HG03520 (cell line): ENCODE measurements at regions not wholly inside any gene's neighbourhood (a gene's known extent, or its start where the extent isn't known, plus 50 kb on each side); places are given as distances from the start of the nearest gene placed in this dataset.
"Not testable (repeated sequence)": the region's sequence is repeated elsewhere in the genome, so short reads cannot be mapped to it uniquely, and the experiment has no call there.

Experiments used
- ATAC-seq: cut with Tn5 transposase; IDR thresholded peaks from one replicate; pipeline ENCODE4 v1.9.1; 2021; ENCODE audit warnings: mild to moderate bottlenecking, moderate library complexity; ENCODE audit not compliant: unreplicated experiment

DNA sequence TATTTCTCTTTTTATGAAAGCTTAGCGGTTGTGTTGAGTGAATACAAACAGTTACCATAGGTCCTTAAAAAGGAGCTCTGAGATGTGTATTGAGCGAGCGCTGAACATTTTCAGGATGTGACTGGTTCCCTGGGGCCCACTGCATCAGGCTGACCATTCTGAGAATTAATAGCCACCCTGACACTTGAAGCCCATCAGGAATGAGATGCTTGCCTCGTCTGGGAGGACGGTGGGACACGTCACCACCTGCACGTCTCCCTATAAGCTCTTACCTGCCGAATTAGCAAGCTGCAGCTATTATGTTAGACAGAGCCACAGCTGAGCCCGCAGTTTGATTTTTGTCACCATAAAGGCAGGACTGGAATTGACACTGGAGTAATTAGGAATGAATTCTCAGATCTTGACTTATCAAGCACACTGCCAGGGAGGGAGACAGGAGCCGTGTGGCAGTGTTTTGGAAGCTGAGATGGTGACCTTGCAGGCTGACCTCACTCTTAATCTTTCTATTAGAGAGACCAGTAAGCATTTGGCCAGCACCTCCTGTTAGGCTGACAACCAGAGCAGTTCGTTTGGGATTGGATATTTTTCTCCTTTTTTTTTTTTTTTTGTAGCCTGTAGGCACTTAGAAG, 373.1 kb upstream of the WWC1 start:
- no peak for ATAC-seq

GRCh38 chr5:167918813-167919483, 372.5 kb upstream of the WWC1 start:
- ATAC-seq, result no peak

- no peak for ATAC-seq
These were observed 370.9 kb upstream of the WWC1 start for GRCh38 chr5:167920589-167920988.

DNA sequence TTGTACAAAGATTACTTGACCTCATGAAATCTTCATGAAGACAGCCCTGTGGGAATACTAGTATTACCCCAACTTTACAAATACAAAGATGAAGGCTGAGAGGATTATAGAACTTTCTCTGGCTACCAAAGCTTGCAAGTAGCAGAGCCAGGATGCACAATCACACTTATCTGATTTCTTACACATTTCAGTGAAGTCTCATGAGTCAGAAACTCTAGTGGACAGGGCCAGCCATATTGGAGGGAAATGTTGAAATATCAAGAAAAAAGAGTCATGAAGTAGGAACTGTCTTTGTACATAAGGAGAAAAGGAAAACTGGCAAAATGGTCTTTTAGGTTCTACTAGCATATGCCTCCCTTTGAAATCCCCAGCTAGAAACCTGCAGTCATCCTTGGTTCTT, 369.6 kb upstream of the WWC1 start:
- no peak for ATAC-seq

- ATAC-seq, result no peak
These were observed 368.0 kb upstream of the WWC1 start for GRCh38 chr5:167923396-167923795.

GRCh38 chr5:167929841-167930240, 361.6 kb upstream of the WWC1 start:
- no peak for ATAC-seq

- ATAC-seq, result no peak
These were observed 356.9 kb upstream of the WWC1 start for GRCh38 chr5:167934551-167934971.

DNA sequence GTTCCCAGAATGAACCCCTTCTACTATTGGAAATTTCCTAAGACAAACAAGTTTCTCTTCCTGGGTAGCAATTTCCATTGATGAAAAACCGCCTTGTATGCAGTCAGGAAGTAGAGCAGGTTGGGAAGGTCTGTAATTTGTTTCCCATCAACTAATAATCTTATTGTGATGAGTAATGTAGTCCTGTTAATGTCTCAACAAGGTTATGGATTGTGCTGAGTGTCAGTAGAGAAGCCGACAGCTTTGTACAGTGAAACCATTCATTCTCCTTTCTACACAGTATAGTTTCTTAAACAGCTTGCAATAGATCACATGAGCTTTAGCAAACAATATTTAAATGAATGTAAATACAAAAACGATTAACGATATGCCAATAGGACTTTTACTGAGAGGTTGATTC, 355.4 kb upstream of the WWC1 start:
- no peak for ATAC-seq

DNA sequence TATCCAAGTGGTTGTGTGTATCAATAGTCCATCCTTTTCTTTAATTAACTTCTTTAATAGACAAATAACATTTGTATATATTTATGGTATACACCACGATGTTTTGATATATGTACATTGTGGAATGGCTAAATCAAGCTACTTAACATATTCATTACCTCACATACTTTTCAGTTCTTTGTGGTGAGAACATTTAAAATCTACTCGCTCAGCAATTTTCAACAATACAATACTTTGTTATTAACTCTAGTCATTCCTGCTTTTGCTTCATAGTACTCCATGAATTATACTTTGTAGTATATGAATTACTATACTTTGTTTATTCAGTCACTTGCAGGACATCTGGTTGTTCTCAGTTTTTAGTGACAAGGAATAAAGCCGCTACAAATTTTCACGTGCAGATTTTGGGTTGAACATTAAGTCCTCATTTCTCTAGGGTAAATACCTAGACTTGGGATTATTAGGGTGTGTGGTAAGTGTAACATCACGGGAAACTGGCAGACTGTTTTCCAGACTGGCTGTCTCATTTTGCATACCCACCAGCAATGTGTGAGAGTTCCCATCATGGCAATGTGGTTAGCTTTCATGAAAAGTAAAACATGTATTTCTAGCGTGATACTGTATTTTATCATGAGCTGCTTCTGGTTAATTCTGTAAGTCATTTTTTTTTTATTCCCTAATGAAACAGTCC, 354.4 kb upstream of the WWC1 start:
- no peak for ATAC-seq

GRCh38 chr5:167937635-167937998, 353.8 kb upstream of the WWC1 start:
- ATAC-seq, result no peak

GRCh38 chr5:167939686-167940085, 351.8 kb upstream of the WWC1 start:
- no peak for ATAC-seq

DNA sequence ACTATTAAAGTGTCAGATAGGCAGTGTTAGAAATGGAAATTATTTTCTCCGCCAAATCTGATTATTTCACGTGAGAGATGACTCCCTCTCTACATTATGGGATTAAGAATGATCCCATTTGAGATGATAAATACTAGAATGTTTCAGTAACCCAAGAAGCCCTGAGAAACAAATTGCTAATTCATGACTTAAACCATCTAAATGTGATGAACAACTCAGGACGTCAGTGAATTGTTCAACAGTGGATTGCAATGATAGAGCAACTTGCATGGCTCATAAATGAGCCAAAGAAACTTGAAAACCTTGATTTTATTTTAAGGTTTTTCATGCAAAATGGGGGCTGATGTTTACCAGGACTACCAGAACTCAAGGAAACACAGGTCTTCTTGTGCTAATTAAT, 350.5 kb upstream of the WWC1 start:
- ATAC-seq, result no peak

DNA sequence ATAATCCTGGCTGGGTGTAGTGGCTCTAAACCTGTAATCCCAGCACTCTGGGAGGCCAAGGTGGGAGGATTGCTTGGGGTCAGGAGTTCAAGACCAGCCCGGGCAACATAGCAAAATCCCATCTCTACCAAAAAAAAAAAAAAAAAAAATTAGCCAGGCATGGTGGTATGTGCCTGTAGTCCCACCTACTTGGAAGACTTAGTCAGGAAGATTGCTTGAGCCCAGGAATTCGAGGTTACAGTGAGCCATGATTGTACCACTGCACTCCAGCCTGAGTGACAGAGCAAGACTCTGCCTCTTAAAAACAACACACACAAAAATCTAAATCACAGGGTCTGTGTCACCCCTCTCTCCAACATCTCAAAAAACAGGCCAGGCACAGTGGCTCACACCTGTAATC, 349.9 kb upstream of the WWC1 start:
- not testable (repeated sequence) for ATAC-seq

DNA sequence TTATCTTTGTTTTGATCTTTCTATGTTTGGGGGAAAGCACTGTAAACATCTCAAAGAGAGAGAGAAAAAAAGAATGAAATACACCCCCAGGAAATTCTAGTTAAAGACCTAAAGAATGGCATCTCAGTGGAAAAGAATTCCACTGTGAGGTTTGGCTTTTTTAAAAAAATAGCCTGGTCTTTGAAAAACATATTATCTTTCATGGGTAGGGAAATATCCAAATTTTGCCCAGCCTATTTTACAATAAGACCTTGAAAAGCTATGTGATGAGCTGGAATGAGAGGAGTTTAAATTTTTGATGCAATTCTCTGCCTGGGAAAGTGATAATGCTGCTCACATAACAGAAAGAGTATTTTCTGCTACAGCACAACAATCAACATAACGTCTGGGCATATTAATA, 348.1 kb upstream of the WWC1 start:
- ATAC-seq, result no peak

DNA sequence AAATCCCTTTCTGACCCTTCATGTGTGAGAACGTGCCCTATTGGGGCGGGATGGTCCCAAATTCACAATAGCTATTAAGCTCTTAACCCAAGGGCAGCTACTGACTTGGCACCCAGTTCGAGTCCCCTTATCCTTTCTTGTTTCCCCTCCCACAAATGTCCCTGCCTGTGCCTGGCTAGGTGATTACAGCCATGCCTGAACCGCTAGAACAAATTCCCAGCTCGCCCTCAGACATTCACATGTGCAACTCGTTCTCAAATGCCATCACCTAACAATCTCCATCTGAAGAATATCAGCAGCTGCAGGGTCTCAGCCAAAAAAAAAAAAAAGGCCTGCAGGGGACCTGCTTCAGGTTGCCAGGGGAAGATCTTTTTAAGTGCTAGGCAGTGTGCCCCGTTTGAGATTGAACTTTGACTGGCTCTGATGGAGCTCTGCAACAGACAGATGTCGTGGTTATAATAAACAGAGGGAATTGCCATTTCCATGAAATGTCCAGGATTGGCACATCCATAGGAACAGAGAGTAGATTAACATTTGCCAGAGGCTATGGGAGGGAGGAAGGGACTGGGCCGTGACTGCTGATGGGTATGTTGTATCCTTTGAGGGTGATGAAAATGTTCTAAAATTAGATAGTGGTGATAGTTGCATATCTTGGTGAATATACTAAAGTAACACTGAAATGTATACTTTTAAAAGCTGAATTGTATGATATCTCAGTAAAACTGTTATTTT, 347.2 kb upstream of the WWC1 start:
- ATAC-seq, result no peak

DNA sequence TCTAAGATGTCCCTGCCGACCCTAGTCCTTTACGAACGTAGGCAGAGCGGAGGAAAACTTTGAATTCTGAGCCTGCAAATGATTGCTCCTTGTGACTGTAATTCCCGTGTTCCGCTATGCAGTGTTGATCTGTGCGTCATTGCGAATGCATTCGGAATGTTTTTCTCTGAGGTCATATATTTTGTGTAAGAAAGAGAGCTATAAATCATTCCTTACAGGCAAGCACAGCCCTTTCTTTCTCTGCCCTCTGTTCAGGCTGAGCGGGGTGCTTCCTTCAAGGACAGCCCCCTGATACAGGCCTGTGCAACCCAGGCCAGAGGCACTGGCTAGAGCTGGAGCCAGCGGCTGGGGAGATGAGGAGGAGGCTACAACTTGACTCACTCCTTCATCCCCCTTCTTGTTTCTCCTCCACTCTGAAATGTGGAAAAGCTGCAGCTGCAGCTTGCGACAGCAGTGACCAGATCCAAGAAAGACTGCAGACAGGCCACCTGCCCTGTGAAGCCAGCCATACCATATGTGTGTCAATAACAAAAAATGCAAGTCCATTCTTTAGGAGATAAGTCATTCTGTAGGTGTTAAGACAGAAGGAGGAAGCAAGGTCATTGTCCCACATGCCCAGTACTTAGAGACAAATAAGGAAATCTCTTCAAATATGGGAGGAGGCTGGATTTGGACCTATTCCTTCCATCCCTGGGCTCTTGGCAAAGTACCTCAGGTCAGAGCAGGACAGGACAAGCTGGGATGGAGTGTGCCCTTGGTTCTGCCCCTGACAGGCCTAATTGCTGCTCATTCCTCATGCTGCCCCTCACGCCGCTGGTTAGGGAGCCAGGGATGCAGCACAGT, 345.7 kb upstream of the WWC1 start:
- no peak for ATAC-seq

GRCh38 chr5:167947306-167947705, 344.1 kb upstream of the WWC1 start:
- ATAC-seq, result no peak

- ATAC-seq, result no peak
These were observed 343.2 kb upstream of the WWC1 start for GRCh38 chr5:167948251-167948650.

DNA sequence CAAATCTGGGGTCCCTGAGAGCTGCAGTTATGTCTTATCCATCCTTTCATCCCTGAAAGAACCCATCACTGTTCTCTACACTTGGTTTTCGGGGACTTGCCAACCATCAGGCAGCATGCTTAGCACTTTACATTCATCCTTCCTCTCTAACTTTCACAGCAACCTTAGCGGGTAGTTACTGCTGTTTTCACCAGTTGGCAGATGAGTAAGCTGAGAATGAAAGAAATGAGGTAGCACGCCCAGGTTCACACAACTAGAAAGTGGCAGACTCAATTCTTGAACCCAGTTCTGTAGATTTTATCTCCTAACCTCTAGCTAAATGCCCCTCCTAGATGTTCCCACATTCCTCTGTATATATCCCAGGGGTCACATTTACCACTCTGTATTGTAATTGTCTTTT, 342.0 kb upstream of the WWC1 start:
- ATAC-seq, result no peak

DNA sequence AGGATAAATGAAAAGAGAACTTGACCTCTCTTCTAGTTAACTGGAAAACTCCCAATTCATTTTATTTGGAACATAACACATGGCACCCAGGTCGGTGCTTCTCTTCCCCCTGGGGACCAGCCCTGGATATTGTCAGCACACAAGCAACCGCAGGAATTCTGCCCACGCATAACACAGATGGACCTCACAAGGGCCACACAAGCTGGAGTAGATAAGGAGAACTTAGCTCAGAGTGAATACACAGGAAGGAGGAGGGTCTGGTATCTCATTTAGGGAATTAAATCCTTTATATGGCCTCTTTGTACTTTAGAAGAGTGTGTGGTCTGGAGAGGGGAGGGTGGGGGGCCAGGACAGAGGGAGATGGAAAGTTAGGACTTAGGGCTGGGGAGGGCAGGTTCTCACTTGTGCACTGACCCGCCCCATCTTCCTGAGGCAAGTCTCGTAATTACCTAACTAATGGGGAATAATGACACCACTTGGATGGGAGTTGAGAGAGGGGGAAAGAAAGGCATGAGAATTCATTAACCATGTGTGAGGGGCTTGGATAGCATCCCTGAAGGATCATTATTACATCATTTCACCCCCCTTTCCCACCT, 341.2 kb upstream of the WWC1 start:
- ATAC-seq, result no peak
